ENCODE measurements at regions not wholly inside any gene's neighbourhood (a gene's known extent, or its start where the extent isn't known, plus 50 kb on each side); places are given as distances from the start of the nearest gene placed in this dataset.

DNA sequence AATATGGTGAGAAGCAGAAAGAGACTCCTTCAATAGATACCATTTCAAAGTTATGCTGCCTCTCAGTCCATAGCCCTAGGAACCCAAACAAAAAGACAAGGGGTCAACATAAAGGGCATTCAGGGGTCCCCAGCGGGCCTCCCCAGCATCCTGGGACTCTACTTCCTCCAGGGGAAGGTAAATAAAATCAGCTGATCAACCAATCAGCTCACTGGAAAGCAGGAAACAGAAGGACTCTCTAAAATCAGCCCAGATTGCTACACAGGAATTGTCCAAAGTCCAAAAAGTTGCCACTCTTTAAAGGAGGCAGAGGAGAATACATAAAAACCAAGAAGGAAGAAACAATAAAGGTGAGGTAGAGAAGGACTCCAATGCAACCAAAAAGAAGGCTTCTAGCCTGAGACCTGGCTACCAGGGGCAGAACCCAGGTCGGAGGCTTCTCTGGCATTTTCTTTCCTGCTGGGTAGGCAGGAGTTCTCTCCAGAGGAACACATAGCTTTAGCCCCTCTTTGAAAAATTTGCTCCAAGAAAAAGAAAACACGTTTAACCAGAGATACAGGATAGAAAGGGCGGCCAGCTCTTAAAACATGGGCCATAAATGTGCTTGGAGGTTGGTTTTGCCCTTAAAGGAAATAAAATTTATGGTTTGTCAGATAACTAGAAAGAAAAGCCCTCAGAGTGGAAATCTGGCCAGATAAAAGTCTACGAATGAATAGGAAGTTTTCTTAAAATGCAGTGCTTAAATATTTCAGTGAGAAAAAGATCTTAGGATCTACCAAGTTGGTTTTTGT is 404.6 kb downstream of the SOX9 start:
- TF ChIP-seq GATA2 (IDR thresholded peaks at IDR 0.05; ENCODE audit: low read depth, low read length): no peak
- no peak for TF ChIP-seq GATA3 (IDR thresholded peaks at IDR 0.05; ENCODE audit: low read depth, low read length)
